K562 (cell line): ENCODE measurements at regions not wholly inside any gene's neighbourhood (a gene's known extent, or its start where the extent isn't known, plus 50 kb on each side); places are given as distances from the start of the nearest gene placed in this dataset.

ENCODE experiments used
- AFF4 ChIP-seq: sonication (generic); formaldehyde crosslinking; IDR thresholded peaks from 2 replicates; pipeline ENCODE4 v1.8.0; 2023; ENCODE audit warnings: mild to moderate bottlenecking, missing genetic modification reagents
- C11orf30 ChIP-seq: fragments of 450-650 bp; IDR thresholded peaks from 2 replicates; pipeline ENCODE4 v1.6.1; 2016; ENCODE audit warnings: low read depth, mild to moderate bottlenecking
- CEBPG ChIP-seq, 3 experiments: fragments of 200-800 bp in 1 of 3; sonication (Bioruptor generic) in 1 of 3; sonication (generic) in 1 of 3; formaldehyde crosslinking in 1 of 3; IDR thresholded peaks in 2 of 3; conservative IDR thresholded peaks in 1 of 3; 2 replicates each; pipeline versions ENCODE4 v1.6.1 to v1.8.0; 2016 to 2022; ENCODE audit warnings: missing compliant biosample characterization in 2 of 3, missing genetic modification characterization in 2 of 3, mild to moderate bottlenecking in 1 of 3, missing genetic modification reagents in 1 of 3
- SMARCE1 ChIP-seq: fragments of 450-650 bp; IDR thresholded peaks from 2 replicates; pipeline ENCODE4 v1.7.1; 2016; ENCODE audit warnings: mild to moderate bottlenecking
- SNRNP70 ChIP-seq: fragments of 200-400 bp; formaldehyde crosslinking; optimal IDR thresholded peaks from 2 replicates; pipeline ENCODE3; 2017; ENCODE audit warnings: low read depth, low read length
- SRSF1 ChIP-seq: fragments of 200-400 bp; formaldehyde crosslinking; IDR thresholded peaks from 2 replicates; pipeline ENCODE4 v1.6.1; 2017; ENCODE audit warnings: mild to moderate bottlenecking, low read depth, low read length, moderate library complexity
- TAF15 ChIP-seq: fragments of 200-400 bp; formaldehyde crosslinking; IDR thresholded peaks from 2 replicates; pipeline ENCODE4 v1.6.1; 2017; ENCODE audit warnings: mild to moderate bottlenecking, low read depth, low read length, moderate library complexity
- ZNF12 ChIP-seq: sonication (generic); formaldehyde crosslinking; IDR thresholded peaks from 2 replicates; pipeline ENCODE4 v1.4.0; 2020; ENCODE audit warnings: mild to moderate bottlenecking, missing genetic modification reagents
- ZNF696 ChIP-seq: fragments of 250-450 bp; sonication (Bioruptor Pico); conservative IDR thresholded peaks from 2 replicates; pipeline ENCODE4 v1.4.0; 2020; ENCODE audit warnings: mild to moderate bottlenecking, moderate library complexity

DNA sequence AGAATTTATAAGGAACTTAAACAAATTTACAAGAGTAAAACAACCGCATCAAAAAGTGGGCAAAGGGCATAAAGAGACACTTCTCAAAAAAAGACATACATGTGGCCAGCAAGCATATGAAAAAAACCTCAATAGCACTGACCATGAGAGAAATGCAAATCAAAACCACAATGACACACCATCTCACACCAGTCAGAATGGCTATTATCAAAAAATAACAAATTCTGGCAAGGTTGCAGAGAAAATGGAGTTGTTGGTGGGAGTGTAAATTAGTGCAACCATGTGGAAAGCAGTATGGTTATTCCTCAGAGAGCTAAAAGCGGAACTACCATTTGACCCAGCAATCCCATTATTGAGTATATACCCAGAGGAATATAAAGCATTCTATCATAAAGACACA is 866.8 kb upstream of the TENM4 start (continued):
- TF ChIP-seq AFF4 (CRISPR knock-in tag) (no peak), SRSF1 (no peak), TAF15 (no peak), SMARCE1 (no peak), ZNF12 (CRISPR knock-in tag) (no peak), ZNF696 (CRISPR knock-in tag) (no peak), C11orf30 (no peak), CEBPG (CRISPR knock-in tag; IDR thresholded peaks at IDR 0.05) (no peak), CEBPG (tag; conservative IDR thresholded peaks at IDR 0.05 in 1 of 2, IDR thresholded peaks at IDR 0.05 in 1 of 2) (no peak), SNRNP70 (no peak)
- TF ChIP-seq, all 486 proteins: peak for 0
